ENCODE measurements at regions not wholly inside any gene's neighbourhood (a gene's known extent, or its start where the extent isn't known, plus 50 kb on each side); places are given as distances from the start of the nearest gene placed in this dataset.

- Histone ChIP-seq H3K4me1 (ENCODE audit: insufficient read depth, low read length, poor library complexity, severe bottlenecking) (peaks cover 31% of the 10 kb centered on the region), H3K36me3 (ENCODE audit: insufficient read depth, low read length) (no peaks in the 10 kb centered on the region), H3K4me2 (ENCODE audit: low read length) (no peak overlapping the region), H3K4me3 (ENCODE audit: low read depth, low read length, poor library complexity, severe bottlenecking) (no peak overlapping the region), H2AFZ (ENCODE audit: low read length) (no peak overlapping the region), H3K79me2 (ENCODE audit: insufficient read depth, low read depth, low read length) (no peaks in the 10 kb centered on the region), H3K27ac (ENCODE audit: low read depth, low read length, poor library complexity, severe bottlenecking) (no peak overlapping the region), H3K9me2 (ENCODE audit: insufficient read depth, low read length) (no peaks in the 10 kb centered on the region), H4K20me1 (ENCODE audit: insufficient read depth, low read length) (no peaks in the 10 kb centered on the region), H3K9me3 (ENCODE audit: low read length) (no peaks in the 10 kb centered on the region)
- POLR2A ChIA-PET = interaction anchor here (0.6 to 5.3 kb wide), 7 partner anchors 13 to 136 kb away, joined by 3 to 32 read pairs (median 3); partner anchors contain the start of gene SLC39A10
- no peak for TF ChIP-seq EZH2phosphoT487 (IDR thresholded peaks at IDR 0.05; ENCODE audit: borderline replicate concordance, low read depth, low read length)
- TF ChIP-seq CTCF (conservative IDR thresholded peaks at IDR 0.05; ENCODE audit: low read length) = no peak
- BruUV-seq (replicated peaks) = no TSS peak
- CTCF ChIA-PET (ENCODE audit: unreplicated experiment) = interaction anchor here (1.1 kb wide), 1 partner anchor 58 kb away, joined by 3 read pairs; no protein-coding TSS in a partner anchor
- intact Hi-C loops (cut with micrococcal nuclease; ENCODE audit: unreplicated experiment) = loop anchor here (5.0 kb wide), 1 partner anchor 492 kb away; the partner anchor contains the start of gene DNAH7
- DNase-seq (ENCODE audit: low spot score) = no peak
Observed at GRCh38 chr2:195575016-195575415, 82.0 kb upstream of the SLC39A10 start.

GRCh38 chr2:195574312-195574711 is 82.7 kb upstream of the SLC39A10 start:
- Histone ChIP-seq H3K9me2 (ENCODE audit: insufficient read depth, low read length) (no peaks in the 10 kb centered on the region), H2AFZ (ENCODE audit: low read length) (no peak overlapping the region), H3K79me2 (ENCODE audit: insufficient read depth, low read depth, low read length) (no peaks in the 10 kb centered on the region), H3K4me2 (ENCODE audit: low read length) (no peak overlapping the region), H3K4me1 (ENCODE audit: insufficient read depth, low read length, poor library complexity, severe bottlenecking) (peaks cover 24% of the 10 kb centered on the region), H3K27ac (ENCODE audit: low read depth, low read length, poor library complexity, severe bottlenecking) (no peak overlapping the region), H3K4me3 (ENCODE audit: low read depth, low read length, poor library complexity, severe bottlenecking) (no peak overlapping the region), H3K9me3 (ENCODE audit: low read length) (no peaks in the 10 kb centered on the region), H3K36me3 (ENCODE audit: insufficient read depth, low read length) (no peaks in the 10 kb centered on the region), H4K20me1 (ENCODE audit: insufficient read depth, low read length) (no peaks in the 10 kb centered on the region)
- POLR2A ChIA-PET = interaction anchor here (0.7 to 5.3 kb wide), 7 partner anchors 9 to 86 kb away, joined by 3 to 32 read pairs (median 4); partner anchors contain the start of gene SLC39A10
- BruUV-seq (replicated peaks) = no TSS peak
- TF ChIP-seq CTCF (conservative IDR thresholded peaks at IDR 0.05; ENCODE audit: low read length) (no peak), EZH2phosphoT487 (IDR thresholded peaks at IDR 0.05; ENCODE audit: borderline replicate concordance, low read depth, low read length) (no peak)
- DNase-seq (ENCODE audit: low spot score) = no peak
- CTCF ChIA-PET (ENCODE audit: unreplicated experiment) = no interaction called here
- intact Hi-C loops (cut with micrococcal nuclease; ENCODE audit: unreplicated experiment) = no loop called here

GRCh38 chr2:195572895-195573683 is 83.9 kb upstream of the SLC39A10 start:
- Histone ChIP-seq H3K36me3 (ENCODE audit: insufficient read depth, low read length) (no peaks in the 10 kb centered on the region), H3K4me1 (ENCODE audit: insufficient read depth, low read length, poor library complexity, severe bottlenecking) (peaks cover 21% of the 10 kb centered on the region), H3K27ac (ENCODE audit: low read depth, low read length, poor library complexity, severe bottlenecking) (no peak overlapping the region), H3K9me2 (ENCODE audit: insufficient read depth, low read length) (no peaks in the 10 kb centered on the region), H4K20me1 (ENCODE audit: insufficient read depth, low read length) (no peaks in the 10 kb centered on the region), H3K79me2 (ENCODE audit: insufficient read depth, low read depth, low read length) (no peaks in the 10 kb centered on the region), H3K4me2 (ENCODE audit: low read length) (no peak overlapping the region), H3K9me3 (ENCODE audit: low read length) (no peaks in the 10 kb centered on the region), H3K4me3 (ENCODE audit: low read depth, low read length, poor library complexity, severe bottlenecking) (no peak overlapping the region), H2AFZ (ENCODE audit: low read length) (no peak overlapping the region)
- no TSS peak for BruUV-seq (replicated peaks)
- intact Hi-C loops (cut with micrococcal nuclease; ENCODE audit: unreplicated experiment) = no loop called here
- POLR2A ChIA-PET = interaction anchor here (0.6 to 5.3 kb wide), 5 partner anchors 8 to 525 kb away, joined by 3 to 32 read pairs (median 3); no protein-coding TSS in a partner anchor
- DNase-seq (ENCODE audit: low spot score) = no peak
- CTCF ChIA-PET (ENCODE audit: unreplicated experiment) = no interaction called here
- TF ChIP-seq EZH2phosphoT487 (IDR thresholded peaks at IDR 0.05; ENCODE audit: borderline replicate concordance, low read depth, low read length) (no peak), CTCF (conservative IDR thresholded peaks at IDR 0.05; ENCODE audit: low read length) (no peak)
